ENCODE measurements at regions not wholly inside any gene's neighbourhood (a gene's known extent, or its start where the extent isn't known, plus 50 kb on each side); places are given as distances from the start of the nearest gene placed in this dataset.

- no peaks in the 10 kb centered on the region for H3K27me3 ChIP-seq (ENCODE audit: control insufficient read depth, insufficient read depth, low read length)
- no peak overlapping the region for H3K4me3 ChIP-seq (ENCODE audit: low read depth, low read length)
- ChIA-PET POLR2A (no interaction called here), CTCF (no interaction called here)
- no peak overlapping the region for H3K27ac ChIP-seq (ENCODE audit: low read depth, low read length)
- TF ChIP-seq CTCF (IDR thresholded peaks at IDR 0.05; ENCODE audit: low read depth, low read length) = no peak
- peaks cover 8% of the 10 kb centered on the region; the same call in 1 of the 2 replicates for H3K9me3 ChIP-seq (ENCODE audit: control insufficient read depth, insufficient read depth, low read length)
- no peak for DNase-seq (ENCODE audit: low read depth, low spot score)
Observed at GRCh38 chr18:51811883-51812282, 528.1 kb upstream of the DCC start.

- ChIA-PET CTCF (no interaction called here), POLR2A (no interaction called here)
- no peak for TF ChIP-seq CTCF (IDR thresholded peaks at IDR 0.05; ENCODE audit: low read depth, low read length)
- H3K27ac ChIP-seq (ENCODE audit: low read depth, low read length) = no peak overlapping the region
- H3K9me3 ChIP-seq (ENCODE audit: control insufficient read depth, insufficient read depth, low read length) = peaks cover 8% of the 10 kb centered on the region; the same call in 1 of the 2 replicates
- no peaks in the 10 kb centered on the region for H3K27me3 ChIP-seq (ENCODE audit: control insufficient read depth, insufficient read depth, low read length)
- DNase-seq (ENCODE audit: low read depth, low spot score) = no peak
- H3K4me3 ChIP-seq (ENCODE audit: low read depth, low read length) = no peak overlapping the region
Observed at GRCh38 chr18:51813740-51814139, 526.3 kb upstream of the DCC start.

- Histone ChIP-seq H3K27ac (ENCODE audit: low read depth, low read length) (no peak overlapping the region), H3K9me3 (ENCODE audit: control insufficient read depth, insufficient read depth, low read length) (peaks cover 17% of the 10 kb centered on the region), H3K27me3 (ENCODE audit: control insufficient read depth, insufficient read depth, low read length) (no peaks in the 10 kb centered on the region), H3K4me3 (ENCODE audit: low read depth, low read length) (no peak overlapping the region)
- no peak for TF ChIP-seq CTCF (IDR thresholded peaks at IDR 0.05; ENCODE audit: low read depth, low read length)
- no peak for DNase-seq (ENCODE audit: low read depth, low spot score)
- ChIA-PET CTCF (no interaction called here), POLR2A (no interaction called here)
Observed at GRCh38 chr18:51821610-51822009, 518.4 kb upstream of the DCC start.

- Histone ChIP-seq H3K27ac (ENCODE audit: low read depth, low read length) (no peak overlapping the region), H3K4me3 (ENCODE audit: low read depth, low read length) (no peak overlapping the region), H3K9me3 (ENCODE audit: control insufficient read depth, insufficient read depth, low read length) (peaks cover 17% of the 10 kb centered on the region), H3K27me3 (ENCODE audit: control insufficient read depth, insufficient read depth, low read length) (no peaks in the 10 kb centered on the region)
- CTCF ChIA-PET = no interaction called here
- no peak for TF ChIP-seq CTCF (IDR thresholded peaks at IDR 0.05; ENCODE audit: low read depth, low read length)
- no peak for DNase-seq (ENCODE audit: low read depth, low spot score)
- POLR2A ChIA-PET = no interaction called here
Observed at GRCh38 chr18:51824746-51825145, 515.3 kb upstream of the DCC start.

GRCh38 chr18:51833850-51834249 lies 506.1 kb upstream of the DCC start:
- Histone ChIP-seq H3K4me3 (ENCODE audit: low read depth, low read length) (no peak overlapping the region), H3K27ac (ENCODE audit: low read depth, low read length) (no peak overlapping the region), H3K9me3 (ENCODE audit: control insufficient read depth, insufficient read depth, low read length) (peaks cover 12% of the 10 kb centered on the region), H3K27me3 (ENCODE audit: control insufficient read depth, insufficient read depth, low read length) (no peaks in the 10 kb centered on the region)
- TF ChIP-seq CTCF (IDR thresholded peaks at IDR 0.05; ENCODE audit: low read depth, low read length) = no peak
- CTCF ChIA-PET = no interaction called here
- POLR2A ChIA-PET = no interaction called here
- no peak for DNase-seq (ENCODE audit: low read depth, low spot score)

Measured in AG04450 (cell line).